IMR-90 (cell line): ENCODE measurements at regions not wholly inside any gene's neighbourhood (a gene's known extent, or its start where the extent isn't known, plus 50 kb on each side); places are given as distances from the start of the nearest gene placed in this dataset.

ENCODE experiments used
- ATAC-seq: fragments of 200-7000 bp; cut with Tn5 transposase; 2 replicates; pipeline ENCODE4 v1.9.1; 2020; ENCODE audit warnings: low read depth, mild to moderate bottlenecking, moderate library complexity
- BruUV-seq: library from RNA; stranded (reverse); fragments of 400-500 nt; replicated peaks from 2 replicates; lab custom pipeline; 2021; lab: Mats Ljungman, UMichigan
- CTCF ChIA-PET: fragments of 300-600 bp; formaldehyde crosslinking; extraction: SDS; loops from one replicate; lab custom pipeline; 2021; ENCODE audit warnings: antibody characterized with exemption; lab: Yijun Ruan, JAX
- POLR2A ChIA-PET: fragments of 300-600 bp; sonication (Branson Sonifier 250); formaldehyde crosslinking; loops from one replicate; lab custom pipeline; 2022; ENCODE audit warnings: antibody characterized with exemption; ENCODE audit not compliant: unreplicated experiment; lab: Charles Lee
- DNase-seq: peaks from one replicate; pipeline ENCODE4 v3.0.0; 2013
- H2AFZ ChIP-seq: replicated peaks from 2 replicates; pipeline ENCODE3; 2013; ENCODE audit warnings: low read length, mild to moderate bottlenecking; ENCODE audit not compliant: poor library complexity
- H2AK5ac ChIP-seq: 2 replicates; pipeline ENCODE4 v1.6.1; 2013; ENCODE audit warnings: low read depth, low read length, inconsistent platforms
- H2AK9ac ChIP-seq: replicated peaks from 2 replicates; pipeline ENCODE3; 2013; ENCODE audit warnings: mild to moderate bottlenecking, low read depth, low read length, moderate library complexity; ENCODE audit not compliant: poor library complexity
- H2BK120ac ChIP-seq: 2 replicates; pipeline ENCODE4 v1.6.1; 2013; ENCODE audit warnings: low read depth, low read length, inconsistent platforms
- H2BK15ac ChIP-seq: 3 replicates; pipeline ENCODE4 v1.6.1; 2013; ENCODE audit warnings: low read depth, low read length, inconsistent platforms
- H2BK20ac ChIP-seq: 2 replicates; pipeline ENCODE4 v1.6.1; 2013; ENCODE audit warnings: low read depth, mild to moderate bottlenecking, inconsistent platforms, low read length, moderate library complexity
- H2BK5ac ChIP-seq: 2 replicates; pipeline ENCODE4 v1.6.1; 2013; ENCODE audit warnings: mild to moderate bottlenecking, low read depth, low read length, inconsistent platforms; ENCODE audit not compliant: poor library complexity, severe bottlenecking
- H3K14ac ChIP-seq: replicated peaks from 2 replicates; pipeline ENCODE4 v1.6.1; 2013; ENCODE audit warnings: low read depth, low read length, inconsistent platforms
- H3K18ac ChIP-seq: 2 replicates; pipeline ENCODE4 v1.6.1; 2013; ENCODE audit warnings: low read depth, low read length, control low read depth
- H3K23ac ChIP-seq: 2 replicates; pipeline ENCODE4 v1.6.1; 2013; ENCODE audit warnings: low read depth, low read length, inconsistent platforms
- H3K27ac ChIP-seq: 2 replicates; pipeline ENCODE4 v1.5.1; 2013; ENCODE audit warnings: mild to moderate bottlenecking, control low read depth, low read length; ENCODE audit not compliant: insufficient read depth
- H3K27me3 ChIP-seq: 2 replicates; pipeline ENCODE4 v1.6.1; 2013; ENCODE audit warnings: low read length; ENCODE audit not compliant: control insufficient read depth, insufficient read depth
- H3K36me3 ChIP-seq: 2 replicates; pipeline ENCODE4 v1.6.1; 2013; ENCODE audit warnings: low read length, mixed read lengths; ENCODE audit not compliant: control insufficient read depth, insufficient read depth
- H3K4ac ChIP-seq: 2 replicates; pipeline ENCODE4 v1.6.1; 2013; ENCODE audit warnings: low read depth, low read length, inconsistent platforms
- H3K4me1 ChIP-seq: 2 replicates; pipeline ENCODE4 v1.6.1; 2013; ENCODE audit warnings: low read length, mixed read lengths; ENCODE audit not compliant: control insufficient read depth, insufficient read depth
- H3K4me2 ChIP-seq: 2 replicates; pipeline ENCODE4 v1.6.1; 2013; ENCODE audit warnings: low read depth, mild to moderate bottlenecking, control low read depth, low read length, moderate library complexity
- H3K4me3 ChIP-seq: 2 replicates; pipeline ENCODE4 v1.5.1; 2013; ENCODE audit warnings: low read depth, mild to moderate bottlenecking, control low read depth, low read length, moderate library complexity; ENCODE audit not compliant: insufficient read depth
- H3K56ac ChIP-seq: 2 replicates; pipeline ENCODE4 v1.6.1; 2013; ENCODE audit warnings: low read length, inconsistent platforms; ENCODE audit not compliant: insufficient read depth; ENCODE audit errors: extremely low read depth
- H3K79me1 ChIP-seq, 2 experiments: 2 replicates each; pipeline ENCODE4 v1.6.1; 2013; ENCODE audit warnings: low read length in 2 of 2, inconsistent platforms in 1 of 2, low read depth in 1 of 2
- H3K9ac ChIP-seq: 2 replicates; pipeline ENCODE4 v1.6.1; 2013; ENCODE audit warnings: low read depth, low read length, control low read depth
- H3K9me1 ChIP-seq: 2 replicates; pipeline ENCODE4 v1.6.1; 2013; ENCODE audit warnings: low read length, inconsistent platforms; ENCODE audit not compliant: insufficient read depth
- H3K9me3 ChIP-seq: 2 replicates; pipeline ENCODE4 v1.6.1; 2013; ENCODE audit warnings: low read length; ENCODE audit not compliant: control insufficient read depth, insufficient read depth
- H4K20me1 ChIP-seq: 2 replicates; pipeline ENCODE4 v1.6.1; 2013; ENCODE audit warnings: low read length, inconsistent platforms; ENCODE audit not compliant: insufficient read depth
- H4K5ac ChIP-seq: 2 replicates; pipeline ENCODE4 v1.6.1; 2013; ENCODE audit warnings: mild to moderate bottlenecking, low read depth, low read length, control low read depth
- H4K8ac ChIP-seq, 2 experiments: 2 replicates each; pipeline ENCODE4 v1.6.1; 2013; ENCODE audit warnings: low read depth in 2 of 2, low read length in 2 of 2, control low read depth in 1 of 2, inconsistent platforms in 1 of 2
- H4K91ac ChIP-seq: 2 replicates; pipeline ENCODE4 v1.6.1; 2013; ENCODE audit warnings: low read depth, low read length, inconsistent platforms; ENCODE audit not compliant: insufficient read depth
- BHLHE40 ChIP-seq: fragments of 150-350 bp; IDR thresholded peaks from 2 replicates; pipeline ENCODE4 v1.6.1; 2016; ENCODE audit warnings: mild to moderate bottlenecking, low read depth, low read length
- CEBPB ChIP-seq: IDR thresholded peaks from 2 replicates; pipeline ENCODE4 v1.6.1; 2012; ENCODE audit warnings: low read depth, low read length, improper control_type of control experiment
- CHD1 ChIP-seq: IDR thresholded peaks from 2 replicates; pipeline ENCODE4 v1.6.1; 2012; ENCODE audit warnings: low read depth, low read length, improper control_type of control experiment
- FOS ChIP-seq: fragments of 150-350 bp; IDR thresholded peaks from 2 replicates; pipeline ENCODE4 v1.6.1; 2016; ENCODE audit warnings: low read depth, low read length
- MAFK ChIP-seq: IDR thresholded peaks from 2 replicates; pipeline ENCODE4 v1.6.1; 2012; ENCODE audit warnings: low read depth, low read length, improper control_type of control experiment
- MAZ ChIP-seq: IDR thresholded peaks from 2 replicates; pipeline ENCODE4 v1.6.1; 2012; ENCODE audit warnings: low read depth, mild to moderate bottlenecking, low read length, improper control_type of control experiment, moderate library complexity, borderline replicate concordance
- MXI1 ChIP-seq: IDR thresholded peaks from 2 replicates; pipeline ENCODE4 v1.6.1; 2012; ENCODE audit warnings: low read depth, mild to moderate bottlenecking, low read length, moderate library complexity, borderline replicate concordance
- NFE2L2 ChIP-seq: fragments of 150-350 bp; IDR thresholded peaks from 2 replicates; pipeline ENCODE4 v1.6.1; 2016; ENCODE audit warnings: low read depth, mild to moderate bottlenecking, low read length
- POLR2A ChIP-seq: IDR thresholded peaks from 2 replicates; pipeline ENCODE4 v1.6.1; 2012; ENCODE audit warnings: mild to moderate bottlenecking, low read depth, low read length
- RAD21 ChIP-seq: IDR thresholded peaks from 2 replicates; pipeline ENCODE4 v1.6.1; 2012; ENCODE audit warnings: low read length, improper control_type of control experiment
- RCOR1 ChIP-seq: IDR thresholded peaks from 2 replicates; pipeline ENCODE4 v1.6.1; 2012; ENCODE audit warnings: mild to moderate bottlenecking, low read length, improper control_type of control experiment; ENCODE audit not compliant: insufficient replicate concordance
- RFX5 ChIP-seq: IDR thresholded peaks from 2 replicates; pipeline ENCODE4 v1.8.0; 2012; ENCODE audit warnings: low read depth, mild to moderate bottlenecking, low read length, moderate library complexity
- SMC3 ChIP-seq: fragments of 150-350 bp; IDR thresholded peaks from 2 replicates; pipeline ENCODE4 v1.6.1; 2016; ENCODE audit warnings: low read depth, mild to moderate bottlenecking, antibody characterized with exemption, low read length, moderate library complexity
- WGBS, 2 experiments: methylation state at CpG; one replicate each; pipeline versions ENCODE4 v1.1.5 to v1.1.7; 2013; ENCODE audit warnings: missing lambda C conversion rate in 2 of 2; ENCODE audit not compliant: insufficient read length in 1 of 2; ENCODE audit errors: extremely low coverage in 2 of 2; 5-methylcytosine and 5-hydroxymethylcytosine counted together
- dilution Hi-C: fragments of 300-500 bp; cut with HindIII; formaldehyde crosslinking; loops from one replicate; pipeline ENCODE4 v1.14.3; 2018; ENCODE audit warnings: low sequenced_read_pairs; ENCODE audit not compliant: unreplicated experiment
- in situ Hi-C: fragments of 300-500 bp; cut with MboI; formaldehyde crosslinking; loops from 3 replicates; pipeline ENCODE4 v1.14.3; 2019; ENCODE audit warnings: low sequenced_read_pairs, inconsistent platforms, mixed read lengths
- intact Hi-C: fragments of 100-400 bp; cut with micrococcal nuclease; formaldehyde crosslinking; loops from 2 replicates; pipeline ENCODE4 v1.10.0; 2022
- TF ChIP-seq, protein P1 (sequence below): fragments of 150-350 bp; IDR thresholded peaks from 2 replicates; pipeline ENCODE4 v1.6.1; 2017; ENCODE audit warnings: mild to moderate bottlenecking, antibody characterized with exemption, low read length, low read depth
- TF ChIP-seq, protein P2 (sequence below): conservative IDR thresholded peaks from 2 replicates; pipeline ENCODE4 v1.5.1; 2012; ENCODE audit warnings: mild to moderate bottlenecking, low read depth, low read length, improper control_type of control experiment
- TF ChIP-seq, protein P3 (sequence below): fragments of 150-350 bp; IDR thresholded peaks from 2 replicates; pipeline ENCODE4 v1.6.1; 2016; ENCODE audit warnings: low read depth, mild to moderate bottlenecking, low read length, moderate library complexity, borderline replicate concordance

DNA sequence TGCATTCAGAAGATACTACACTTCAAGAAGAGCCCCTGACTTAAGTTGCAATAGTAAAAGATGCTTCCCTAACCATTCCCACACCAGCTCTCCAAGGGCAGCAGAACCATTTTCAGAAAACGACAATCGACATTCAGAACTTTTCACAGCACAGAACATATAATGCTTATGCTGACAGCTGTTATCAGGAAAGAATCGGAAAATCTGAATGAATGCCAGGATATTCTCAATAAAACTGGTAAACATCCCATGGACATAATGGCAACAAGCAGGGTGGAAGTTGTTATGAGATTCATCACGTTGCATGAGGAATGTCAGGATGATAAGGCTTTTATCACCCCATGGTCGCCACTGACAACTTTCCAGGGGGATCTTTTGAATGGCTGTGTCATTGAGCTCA, 246.6 kb upstream of the CHRM3 start:
- H3K23ac ChIP-seq = no peak overlapping the region
- no peaks in the 10 kb centered on the region for H3K79me1 ChIP-seq
- H2BK20ac ChIP-seq = no peak overlapping the region
- CTCF ChIA-PET = no interaction called here
- no peak overlapping the region for H4K8ac ChIP-seq
- H3K4me3 ChIP-seq = no peak overlapping the region
- no peak overlapping the region for H3K56ac ChIP-seq
- no peak overlapping the region for H2BK120ac ChIP-seq
- no peaks in the 10 kb centered on the region for H4K20me1 ChIP-seq
- no CpG with 5 or more reads among the region's 5 CpGs for WGBS, 2 experiments
- intact Hi-C loops (no loop called here), in situ Hi-C loops (no loop called here), dilution Hi-C loops (no loop called here)
- no peak overlapping the region for H2BK5ac ChIP-seq
- POLR2A ChIA-PET = no interaction called here
- DNase-seq (no peak), ATAC-seq (no peak)
- no peak overlapping the region for H4K91ac ChIP-seq
- no peak overlapping the region for H3K14ac ChIP-seq
- H3K9ac ChIP-seq = no peak overlapping the region
- H3K4me2 ChIP-seq = no peak overlapping the region
- H3K9me3 ChIP-seq = peaks cover 15% of the 10 kb centered on the region
- H2AK5ac ChIP-seq = no peak overlapping the region
- H2AK9ac ChIP-seq = no peak overlapping the region
- H3K36me3 ChIP-seq = no peaks in the 10 kb centered on the region
- TF ChIP-seq CEBPB (no peak), RAD21 (no peak), NFE2L2 (no peak), CHD1 (no peak), POLR2A (no peak), MAFK (no peak), RFX5 (no peak), BHLHE40 (no peak), SMC3 (no peak), RCOR1 (no peak), MXI1 (no peak), FOS (no peak), MAZ (no peak)
- TF ChIP-seq, protein P1, sequence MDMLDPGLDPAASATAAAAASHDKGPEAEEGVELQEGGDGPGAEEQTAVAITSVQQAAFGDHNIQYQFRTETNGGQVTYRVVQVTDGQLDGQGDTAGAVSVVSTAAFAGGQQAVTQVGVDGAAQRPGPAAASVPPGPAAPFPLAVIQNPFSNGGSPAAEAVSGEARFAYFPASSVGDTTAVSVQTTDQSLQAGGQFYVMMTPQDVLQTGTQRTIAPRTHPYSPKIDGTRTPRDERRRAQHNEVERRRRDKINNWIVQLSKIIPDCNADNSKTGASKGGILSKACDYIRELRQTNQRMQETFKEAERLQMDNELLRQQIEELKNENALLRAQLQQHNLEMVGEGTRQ = no peak
- TF ChIP-seq, protein P2, sequence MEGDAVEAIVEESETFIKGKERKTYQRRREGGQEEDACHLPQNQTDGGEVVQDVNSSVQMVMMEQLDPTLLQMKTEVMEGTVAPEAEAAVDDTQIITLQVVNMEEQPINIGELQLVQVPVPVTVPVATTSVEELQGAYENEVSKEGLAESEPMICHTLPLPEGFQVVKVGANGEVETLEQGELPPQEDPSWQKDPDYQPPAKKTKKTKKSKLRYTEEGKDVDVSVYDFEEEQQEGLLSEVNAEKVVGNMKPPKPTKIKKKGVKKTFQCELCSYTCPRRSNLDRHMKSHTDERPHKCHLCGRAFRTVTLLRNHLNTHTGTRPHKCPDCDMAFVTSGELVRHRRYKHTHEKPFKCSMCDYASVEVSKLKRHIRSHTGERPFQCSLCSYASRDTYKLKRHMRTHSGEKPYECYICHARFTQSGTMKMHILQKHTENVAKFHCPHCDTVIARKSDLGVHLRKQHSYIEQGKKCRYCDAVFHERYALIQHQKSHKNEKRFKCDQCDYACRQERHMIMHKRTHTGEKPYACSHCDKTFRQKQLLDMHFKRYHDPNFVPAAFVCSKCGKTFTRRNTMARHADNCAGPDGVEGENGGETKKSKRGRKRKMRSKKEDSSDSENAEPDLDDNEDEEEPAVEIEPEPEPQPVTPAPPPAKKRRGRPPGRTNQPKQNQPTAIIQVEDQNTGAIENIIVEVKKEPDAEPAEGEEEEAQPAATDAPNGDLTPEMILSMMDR = no peak
- TF ChIP-seq, protein P3, sequence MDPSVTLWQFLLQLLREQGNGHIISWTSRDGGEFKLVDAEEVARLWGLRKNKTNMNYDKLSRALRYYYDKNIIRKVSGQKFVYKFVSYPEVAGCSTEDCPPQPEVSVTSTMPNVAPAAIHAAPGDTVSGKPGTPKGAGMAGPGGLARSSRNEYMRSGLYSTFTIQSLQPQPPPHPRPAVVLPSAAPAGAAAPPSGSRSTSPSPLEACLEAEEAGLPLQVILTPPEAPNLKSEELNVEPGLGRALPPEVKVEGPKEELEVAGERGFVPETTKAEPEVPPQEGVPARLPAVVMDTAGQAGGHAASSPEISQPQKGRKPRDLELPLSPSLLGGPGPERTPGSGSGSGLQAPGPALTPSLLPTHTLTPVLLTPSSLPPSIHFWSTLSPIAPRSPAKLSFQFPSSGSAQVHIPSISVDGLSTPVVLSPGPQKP = no peak
- no peak overlapping the region for H3K27ac ChIP-seq
- no peaks in the 10 kb centered on the region for H3K27me3 ChIP-seq
- no peak overlapping the region for H3K4ac ChIP-seq
- no peak overlapping the region for H4K5ac ChIP-seq
- H2AFZ ChIP-seq = no peak overlapping the region
- H3K4me1 ChIP-seq = no peaks in the 10 kb centered on the region
- H2BK15ac ChIP-seq = no peak overlapping the region
- H3K18ac ChIP-seq = no peak overlapping the region
- H3K9me1 ChIP-seq = no peaks in the 10 kb centered on the region
- BruUV-seq = no TSS peak
